ENCODE measurements at regions not wholly inside any gene's neighbourhood (a gene's known extent, or its start where the extent isn't known, plus 50 kb on each side); places are given as distances from the start of the nearest gene placed in this dataset.

DNA sequence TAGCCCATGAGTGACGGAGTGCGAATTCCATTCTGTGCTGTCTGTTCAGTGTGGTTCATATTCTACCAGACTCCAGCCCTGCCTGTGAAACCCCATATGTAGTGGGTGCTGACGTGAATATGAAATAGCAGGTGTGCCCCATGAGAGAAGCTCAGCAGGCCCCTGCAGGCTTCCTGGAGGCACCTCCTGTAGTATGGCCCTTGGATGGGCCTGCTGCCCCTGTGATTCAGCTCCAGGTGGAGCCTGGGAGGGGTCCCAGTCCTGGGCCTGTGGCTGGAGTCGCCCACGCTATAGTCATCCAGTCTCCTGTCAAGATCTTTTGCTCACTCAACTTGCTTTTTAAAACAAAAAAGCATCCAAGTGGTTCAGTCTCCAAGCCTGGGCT is 125.5 kb downstream of the GLI2 start:
- H3K9me3 ChIP-seq = no peaks in the 10 kb centered on the region
- no peak overlapping the region for H3K4me3 ChIP-seq
- CTCF ChIA-PET = interaction anchor here (0.8 to 1.6 kb wide), 2 partner anchors 8 to 165 kb away, joined by 4 read pairs; no protein-coding TSS in a partner anchor
- ATAC-seq = no peak
- H3K27ac ChIP-seq = peak overlapping the region in 1 of 2 experiments; percentile 89; a peak in 2 of 6 replicates
- POLR2A ChIA-PET = no interaction called here
- no peak for DNase-seq (ENCODE audit: low read depth in 1 of 2, low spot score in 1 of 2)
- TF ChIP-seq KDM1A (IDR thresholded peaks at IDR 0.05; ENCODE audit: low read depth) = no peak
- no peak overlapping the region for H3K4me2 ChIP-seq
- peaks cover 47% of the 10 kb centered on the region for H3K4me1 ChIP-seq
- no peak for FAIRE-seq
- 98% methylated on average over 5 of the region's 5 CpGs for WGBS (ENCODE audit: missing lambda C conversion rate)

DNA sequence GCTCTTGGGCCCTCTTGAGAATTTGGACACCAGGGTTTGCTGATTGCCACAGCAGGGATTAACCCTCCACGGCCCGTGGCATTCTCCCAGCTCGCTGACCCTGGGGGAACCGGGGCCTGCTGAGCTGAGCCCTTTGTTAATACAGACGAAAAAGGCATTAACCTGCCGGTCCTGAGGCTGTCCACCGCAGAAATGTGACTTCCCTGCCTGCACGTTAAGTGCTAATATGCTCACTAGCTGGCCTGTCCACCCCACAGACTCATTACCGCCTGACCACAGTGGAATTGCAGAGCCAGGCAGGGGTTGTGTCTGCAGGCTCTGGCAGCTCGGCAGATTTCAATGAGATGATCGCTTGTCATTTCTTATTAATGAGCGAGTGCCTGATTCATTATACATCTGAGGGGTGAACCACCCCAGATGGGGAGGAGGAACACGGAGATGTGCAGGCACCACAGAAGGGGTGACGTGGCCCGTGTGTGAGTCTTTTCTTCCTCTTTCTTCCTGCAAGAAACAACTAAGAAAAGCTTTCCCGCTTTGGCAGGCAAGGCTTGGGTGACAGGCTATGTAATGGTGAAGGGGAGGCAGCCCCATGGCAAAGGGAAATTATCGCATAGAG is 126.0 kb downstream of the GLI2 start:
- DNase-seq (ENCODE audit: low read depth in 1 of 2, low spot score in 1 of 2) (no peak), ATAC-seq (no peak), FAIRE-seq (no peak)
- Histone ChIP-seq H3K4me1 (peaks cover 49% of the 10 kb centered on the region), H3K9me3 (no peaks in the 10 kb centered on the region), H3K4me3 (no peak overlapping the region), H3K4me2 (no peak overlapping the region), H3K27ac (peak overlapping the region in 1 of 2 experiments; percentile 89; a peak in 4 of 6 replicates)
- CTCF ChIA-PET = interaction anchor here (1.0 kb wide), 1 partner anchor 210 kb away, joined by 3 read pairs; no protein-coding TSS in a partner anchor
- WGBS (ENCODE audit: missing lambda C conversion rate) = 92% methylated on average over 17 of the region's 17 CpGs
- POLR2A ChIA-PET = no interaction called here
- TF ChIP-seq BCL3 (IDR thresholded peaks at IDR 0.05) (no peak), BHLHE40 (IDR thresholded peaks at IDR 0.05; ENCODE audit: low read depth, low read length) (no peak), KDM5A (IDR thresholded peaks at IDR 0.05) (no peak), ZC3H11A (IDR thresholded peaks at IDR 0.05) (no peak), JUNB (IDR thresholded peaks at IDR 0.05) (no peak), TFCP2L1 (CRISPR knock-in tag; IDR thresholded peaks at IDR 0.05) (no peak), CHD2 (IDR thresholded peaks at IDR 0.05; ENCODE audit: low read length, partially characterized antibody) (no peak)

DNA sequence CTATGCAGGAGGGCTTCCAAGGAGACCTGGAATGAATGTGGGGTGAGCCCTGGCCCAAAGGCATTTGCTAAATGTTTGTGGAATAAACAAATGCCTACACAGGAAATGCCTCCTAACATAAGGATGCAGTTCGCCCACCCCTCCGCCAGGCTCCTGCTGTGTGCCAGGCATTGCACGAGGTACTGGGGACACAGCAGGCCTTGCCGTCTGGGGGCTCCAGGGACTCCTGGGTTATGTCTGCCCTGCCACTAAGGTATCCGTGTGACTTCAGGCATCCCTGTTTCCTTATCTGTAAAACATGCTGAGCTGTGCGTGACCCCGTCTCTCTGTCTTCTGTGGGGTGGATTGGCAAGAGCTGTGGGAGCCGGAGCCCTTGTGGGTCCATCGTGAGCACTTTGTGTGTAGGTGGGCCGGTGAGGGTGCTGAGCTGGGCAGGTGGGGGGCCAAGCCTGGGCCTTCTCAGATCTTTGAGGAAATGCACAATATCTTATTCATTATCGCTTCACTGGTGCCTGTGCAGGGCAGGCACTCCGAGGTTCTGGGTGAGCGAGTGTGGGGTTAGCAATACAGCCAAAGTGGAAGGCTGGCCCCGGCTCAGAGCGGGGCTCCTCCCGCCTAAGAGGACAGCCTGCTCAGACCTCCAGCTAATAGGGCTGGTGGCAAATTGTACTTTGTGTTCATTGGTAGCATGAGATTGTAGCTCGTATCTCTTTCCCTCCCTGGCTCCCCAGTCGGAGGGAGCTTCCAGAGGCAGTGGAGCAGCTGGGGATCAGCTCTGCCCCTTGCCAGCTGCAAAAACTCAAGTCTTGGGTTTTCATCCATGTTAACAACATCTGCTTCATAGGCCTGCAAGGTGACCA is 126.8 kb downstream of the GLI2 start:
- ATAC-seq (no peak), DNase-seq (ENCODE audit: low read depth in 1 of 2, low spot score in 1 of 2) (no peak), FAIRE-seq (no peak)
- Histone ChIP-seq H3K4me2 (peak overlapping the region; percentile 40; the same call in 2 of the 3 replicates), H3K9me3 (no peaks in the 10 kb centered on the region), H3K4me3 (no peak overlapping the region), H3K27ac (peak overlapping the region; percentile 72 to 89), H3K4me1 (peaks cover 55% of the 10 kb centered on the region)
- CTCF ChIA-PET = interaction anchor here (1.0 kb wide), 1 partner anchor 209 kb away, joined by 3 read pairs; no protein-coding TSS in a partner anchor
- 83% methylated on average over 17 of the region's 18 CpGs for WGBS (ENCODE audit: missing lambda C conversion rate)
- TF ChIP-seq, protein P1, sequence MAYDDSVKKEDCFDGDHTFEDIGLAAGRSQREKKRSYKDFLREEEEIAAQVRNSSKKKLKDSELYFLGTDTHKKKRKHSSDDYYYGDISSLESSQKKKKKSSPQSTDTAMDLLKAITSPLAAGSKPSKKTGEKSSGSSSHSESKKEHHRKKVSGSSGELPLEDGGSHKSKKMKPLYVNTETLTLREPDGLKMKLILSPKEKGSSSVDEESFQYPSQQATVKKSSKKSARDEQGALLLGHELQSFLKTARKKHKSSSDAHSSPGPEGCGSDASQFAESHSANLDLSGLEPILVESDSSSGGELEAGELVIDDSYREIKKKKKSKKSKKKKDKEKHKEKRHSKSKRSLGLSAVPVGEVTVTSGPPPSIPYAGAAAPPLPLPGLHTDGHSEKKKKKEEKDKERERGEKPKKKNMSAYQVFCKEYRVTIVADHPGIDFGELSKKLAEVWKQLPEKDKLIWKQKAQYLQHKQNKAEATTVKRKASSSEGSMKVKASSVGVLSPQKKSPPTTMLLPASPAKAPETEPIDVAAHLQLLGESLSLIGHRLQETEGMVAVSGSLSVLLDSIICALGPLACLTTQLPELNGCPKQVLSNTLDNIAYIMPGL (CRISPR knock-in tag; IDR thresholded peaks at IDR 0.05; ENCODE audit: borderline replicate concordance) = no peak
- TF ChIP-seq RFX5 (IDR thresholded peaks at IDR 0.05) (no peak), CHD2 (IDR thresholded peaks at IDR 0.05; ENCODE audit: low read length, partially characterized antibody) (no peak), HES2 (IDR thresholded peaks at IDR 0.05) (no peak)
- POLR2A ChIA-PET = no interaction called here

DNA sequence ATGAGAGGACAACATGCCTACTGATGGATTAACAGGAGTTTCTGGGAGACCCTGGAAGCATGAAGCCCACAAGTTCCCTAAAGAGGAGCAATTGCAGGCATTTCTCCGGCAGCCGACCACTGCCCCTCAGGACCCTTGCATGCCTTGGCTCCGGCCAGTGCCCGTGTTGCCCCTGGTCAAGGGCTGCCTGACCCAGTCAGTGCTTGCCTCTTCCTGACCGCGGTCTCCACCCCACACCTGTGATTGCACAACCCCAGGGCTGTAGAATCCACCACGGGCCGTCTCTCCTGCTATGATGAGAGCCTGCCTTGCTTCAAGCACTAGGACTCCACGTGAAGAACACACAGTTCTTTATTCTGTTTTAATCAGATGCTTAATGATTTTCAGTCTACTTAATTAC is 127.5 kb downstream of the GLI2 start:
- H3K4me1 ChIP-seq = peaks cover 61% of the 10 kb centered on the region
- no peak overlapping the region for H3K4me3 ChIP-seq
- POLR2A ChIA-PET = no interaction called here
- H3K4me2 ChIP-seq = peak overlapping the region; percentile 40
- CTCF ChIA-PET = no interaction called here
- DNase-seq (ENCODE audit: low read depth in 1 of 2, low spot score in 1 of 2) (no peak), FAIRE-seq (no peak), ATAC-seq (no peak)
- 89% methylated on average over 9 of the region's 9 CpGs for WGBS (ENCODE audit: missing lambda C conversion rate)
- peak overlapping the region; percentile 72 to 89 for H3K27ac ChIP-seq
- TF ChIP-seq ZNF302 (CRISPR knock-in tag; IDR thresholded peaks at IDR 0.05) (no peak), EHF (CRISPR knock-in tag; IDR thresholded peaks at IDR 0.05) (no peak), CEBPB (IDR thresholded peaks at IDR 0.05) (0 out of 4 replicates have a peak, but pooled peaks of 1 of the 2 experiments have one; percentile 6)
- H3K9me3 ChIP-seq = no peaks in the 10 kb centered on the region
